GM20000 (cell line): ENCODE measurements at regions not wholly inside any gene's neighbourhood (a gene's known extent, or its start where the extent isn't known, plus 50 kb on each side); places are given as distances from the start of the nearest gene placed in this dataset.

Experiments
- DNase-seq: peaks from one replicate; pipeline ENCODE4 v3.0.0; 2012; ENCODE audit warnings: low spot score
- TF ChIP-seq, protein P1 (sequence below): IDR thresholded peaks from 2 replicates; pipeline ENCODE4 v1.5.1; 2012; ENCODE audit warnings: mild to moderate bottlenecking, control low read depth; ENCODE audit errors: extremely low read depth, missing control alignments

DNA sequence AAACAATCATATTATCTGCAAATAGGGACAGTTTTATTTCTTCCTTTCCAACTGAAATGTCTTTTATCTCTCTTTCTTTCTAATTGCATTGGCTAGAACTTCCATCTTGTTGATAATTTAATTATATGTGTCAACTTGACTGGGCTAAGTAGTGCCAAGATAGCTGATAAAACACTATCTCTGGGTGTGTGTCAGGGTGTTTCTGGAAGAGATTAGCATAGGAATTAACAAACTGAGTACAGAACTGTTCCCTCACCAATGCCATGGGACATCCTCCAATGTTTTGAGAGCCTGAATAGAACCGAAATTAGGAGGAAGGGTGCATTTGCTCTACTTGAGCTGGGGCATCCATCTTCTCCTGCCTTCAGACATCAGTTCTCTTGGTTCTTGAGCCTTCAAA lies 1027.2 kb downstream of the FAT4 start:
- DNase-seq: no peak
- TF ChIP-seq, protein P1, sequence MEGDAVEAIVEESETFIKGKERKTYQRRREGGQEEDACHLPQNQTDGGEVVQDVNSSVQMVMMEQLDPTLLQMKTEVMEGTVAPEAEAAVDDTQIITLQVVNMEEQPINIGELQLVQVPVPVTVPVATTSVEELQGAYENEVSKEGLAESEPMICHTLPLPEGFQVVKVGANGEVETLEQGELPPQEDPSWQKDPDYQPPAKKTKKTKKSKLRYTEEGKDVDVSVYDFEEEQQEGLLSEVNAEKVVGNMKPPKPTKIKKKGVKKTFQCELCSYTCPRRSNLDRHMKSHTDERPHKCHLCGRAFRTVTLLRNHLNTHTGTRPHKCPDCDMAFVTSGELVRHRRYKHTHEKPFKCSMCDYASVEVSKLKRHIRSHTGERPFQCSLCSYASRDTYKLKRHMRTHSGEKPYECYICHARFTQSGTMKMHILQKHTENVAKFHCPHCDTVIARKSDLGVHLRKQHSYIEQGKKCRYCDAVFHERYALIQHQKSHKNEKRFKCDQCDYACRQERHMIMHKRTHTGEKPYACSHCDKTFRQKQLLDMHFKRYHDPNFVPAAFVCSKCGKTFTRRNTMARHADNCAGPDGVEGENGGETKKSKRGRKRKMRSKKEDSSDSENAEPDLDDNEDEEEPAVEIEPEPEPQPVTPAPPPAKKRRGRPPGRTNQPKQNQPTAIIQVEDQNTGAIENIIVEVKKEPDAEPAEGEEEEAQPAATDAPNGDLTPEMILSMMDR: no peak

DNA sequence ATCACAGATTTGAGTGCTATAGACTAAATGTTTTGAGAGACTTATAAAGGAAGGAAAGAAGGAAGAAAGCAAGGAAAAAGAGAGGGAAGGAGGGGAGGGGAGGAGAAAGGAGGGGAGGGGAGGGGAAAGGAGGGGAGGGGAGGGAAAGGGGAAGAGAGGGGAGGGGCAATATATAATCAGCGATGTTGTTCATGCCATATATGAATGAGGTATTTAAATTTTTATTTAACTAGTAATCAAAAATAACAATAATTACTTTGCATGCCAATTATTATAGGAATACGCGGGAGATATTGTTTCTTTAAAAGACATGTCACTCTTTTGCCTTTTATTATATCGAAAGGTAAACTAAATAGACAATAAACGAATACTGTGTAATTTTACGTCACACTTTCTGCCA lies 1029.7 kb downstream of the FAT4 start:
- no peak for DNase-seq
- TF ChIP-seq, protein P1: no peak

DNA sequence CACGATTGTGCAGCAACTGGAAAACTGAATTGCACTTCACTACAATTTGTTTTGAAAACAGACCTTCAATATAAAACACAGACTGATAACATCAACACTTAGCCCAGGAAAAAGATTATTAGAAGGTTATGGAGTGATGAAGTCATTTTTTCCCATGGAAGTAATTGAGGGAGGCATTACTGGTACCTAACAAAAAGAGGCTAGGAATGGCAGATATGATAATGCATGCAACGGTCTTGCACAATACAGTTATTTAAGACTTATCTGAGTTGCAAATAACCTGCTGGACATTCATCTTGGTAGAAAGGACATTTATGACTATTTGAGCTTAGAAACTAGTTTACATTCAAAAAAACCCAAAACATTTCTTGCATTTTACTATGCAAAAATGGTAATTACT lies 1031.9 kb downstream of the FAT4 start:
- DNase-seq: no peak
- TF ChIP-seq, protein P1: no peak

DNA sequence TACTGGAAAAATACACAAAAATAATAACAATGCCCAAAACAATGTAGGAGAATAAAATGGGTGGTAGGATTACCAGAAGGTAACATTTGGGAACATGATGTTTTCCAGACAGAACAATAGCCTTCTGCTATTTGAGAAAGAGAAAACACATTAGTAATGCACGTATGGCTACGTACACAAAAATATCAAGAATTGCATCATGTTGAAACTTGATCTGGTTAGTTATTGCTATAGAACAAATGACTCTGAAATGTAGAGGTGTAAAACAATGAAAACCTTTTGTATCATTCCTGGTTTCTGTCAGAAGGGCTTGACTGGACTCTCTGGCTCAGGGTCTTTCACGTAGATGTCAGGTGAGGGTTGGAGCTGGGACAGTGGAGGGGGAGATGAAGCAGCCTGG lies 1040.0 kb downstream of the FAT4 start:
- TF ChIP-seq, protein P1: no peak

DNA sequence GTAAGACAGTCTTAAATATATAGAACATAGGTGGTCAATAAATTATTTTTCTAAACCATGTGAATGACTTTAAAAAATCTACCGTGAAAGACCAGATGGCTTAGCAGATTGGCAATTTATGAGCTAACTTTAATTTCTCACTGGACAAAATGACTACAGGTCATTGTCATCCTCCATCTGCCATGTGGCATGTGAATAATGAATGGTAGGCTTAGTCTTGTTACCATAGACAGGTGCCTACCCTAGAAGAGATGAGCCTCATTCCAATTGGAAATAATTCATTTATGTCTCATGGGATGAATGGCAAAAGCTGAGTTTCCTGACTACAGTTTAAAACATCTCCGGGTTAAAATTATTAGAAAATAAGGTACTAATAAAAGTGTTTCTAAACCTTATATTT lies 1043.3 kb downstream of the FAT4 start:
- DNase-seq: no peak
- TF ChIP-seq, protein P1: no peak

More for the DNA sequence above, 1040.0 kb downstream of the FAT4 start:
- DNase-seq: no peak

DNA sequence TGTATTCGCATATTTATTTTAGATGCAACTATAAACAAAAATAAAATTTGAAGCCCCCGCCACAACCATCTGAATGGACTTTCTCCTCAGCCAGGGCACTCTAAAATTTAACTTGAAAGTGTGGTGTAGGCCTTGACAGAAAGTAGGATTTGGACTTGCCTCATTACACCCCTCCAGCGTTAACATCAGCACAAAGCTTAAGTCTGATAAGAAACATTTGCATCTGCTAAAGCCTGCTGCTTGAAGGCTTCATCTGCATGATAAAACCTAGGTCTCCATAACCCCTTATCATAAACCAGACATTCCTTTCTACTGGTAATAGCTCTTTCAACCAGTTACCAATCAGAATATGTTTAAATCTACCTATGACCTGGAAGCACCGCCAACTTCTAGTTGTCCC lies 1046.5 kb downstream of the FAT4 start:
- TF ChIP-seq, protein P1: no peak
- DNase-seq: no peak

DNA sequence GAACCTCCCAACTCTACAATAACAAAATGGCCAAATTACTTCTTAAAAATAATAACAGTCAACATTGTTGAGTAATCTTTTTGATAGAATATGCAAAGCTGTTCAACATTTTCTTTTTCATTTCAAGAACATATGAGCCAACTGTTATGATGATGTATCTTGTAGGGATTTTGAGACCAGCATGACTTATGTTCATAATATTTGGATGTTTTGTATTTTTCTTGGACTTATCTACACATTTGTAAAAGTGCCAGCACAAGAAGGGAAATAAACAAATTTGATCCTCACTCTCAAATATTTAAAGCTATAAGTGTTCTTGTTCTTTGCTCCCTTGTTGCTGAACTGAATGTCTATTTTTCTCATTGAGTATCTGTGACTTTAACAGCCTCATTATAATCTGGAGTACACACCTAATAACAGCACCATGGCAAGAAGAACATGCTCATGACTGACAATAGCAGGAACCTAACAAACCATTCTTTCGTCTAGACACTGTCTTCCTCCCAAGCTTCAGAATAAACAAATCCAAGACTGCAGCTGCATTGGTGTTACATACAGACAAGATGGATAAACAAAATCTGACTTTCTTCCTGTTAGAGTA lies 1049.7 kb downstream of the FAT4 start:
- no peak for DNase-seq
- TF ChIP-seq, protein P1: no peak
